GM12878 (cell line): ENCODE measurements at regions not wholly inside any gene's neighbourhood (a gene's known extent, or its start where the extent isn't known, plus 50 kb on each side); places are given as distances from the start of the nearest gene placed in this dataset.

Source experiments
- ATAC-seq: fragments of 200-7000 bp; cut with Tn5 transposase; 3 replicates; pipeline ENCODE4 v1.9.1; 2020; ENCODE audit warnings: mild to moderate bottlenecking, moderate library complexity
- BruUV-seq: library from RNA; stranded (reverse); fragments of 400-500 nt; replicated peaks from 2 replicates; lab custom pipeline; 2021; lab: Mats Ljungman, UMichigan
- CTCF ChIA-PET: fragments of 300-600 bp; sonication (Branson Sonifier 250); formaldehyde crosslinking; extraction: SDS; loops from one replicate; lab custom pipeline; 2021; ENCODE audit warnings: inconsistent platforms; lab: Yijun Ruan, JAX
- POLR2A ChIA-PET: fragments of 350-600 bp; formaldehyde crosslinking; extraction: SDS; loops from one replicate; lab custom pipeline; 2021; ENCODE audit warnings: inconsistent platforms; lab: Charles Lee
- RAD21 ChIA-PET: fragments of 300-600 bp; sonication (Branson Sonifier 250); formaldehyde crosslinking; loops from one replicate; lab custom pipeline; 2023; ENCODE audit warnings: antibody characterized with exemption; ENCODE audit not compliant: unreplicated experiment; lab: Charles Lee
- SMC1A ChIA-PET: fragments of 300-600 bp; sonication (Branson Sonifier 250); formaldehyde crosslinking; loops from one replicate; lab custom pipeline; 2023; ENCODE audit not compliant: unreplicated experiment, uncharacterized antibody; lab: Charles Lee
- DNase-seq: peaks from one replicate; pipeline ENCODE4 v3.0.0-alpha.2; 2011; ENCODE audit warnings: low read depth, low spot score
- FAIRE-seq: peaks from 3 replicates; lab custom pipeline; 2011; peaks lifted over from hg19 to GRCh38; lab: Jason Lieb, UNC
- H2AFZ ChIP-seq: 2 replicates; pipeline ENCODE4 v1.6.0; 2011; ENCODE audit warnings: low read depth, low read length, control low read depth; ENCODE audit not compliant: control insufficient read depth
- H3K27ac ChIP-seq: 2 replicates; pipeline ENCODE4 v1.5.1; 2011; ENCODE audit warnings: control low read depth; ENCODE audit not compliant: control insufficient read depth, insufficient read depth
- H3K27me3 ChIP-seq, 2 experiments: replicated peaks in 1 of 2; 2 replicates each; pipeline versions ENCODE4 v1.6.0 to v1.6.1; 2011; ENCODE audit warnings: low read length in 1 of 2; ENCODE audit not compliant: control insufficient read depth in 2 of 2, insufficient read depth in 2 of 2
- H3K36me3 ChIP-seq, 2 experiments: 2 replicates each; pipeline ENCODE4 v1.5.1; 2011; ENCODE audit warnings: low read length in 1 of 2; ENCODE audit not compliant: control insufficient read depth in 2 of 2, insufficient read depth in 2 of 2
- H3K4me1 ChIP-seq: 2 replicates; pipeline ENCODE4 v1.6.1; 2011; ENCODE audit warnings: mild to moderate bottlenecking, low read length, moderate library complexity, mixed read lengths; ENCODE audit not compliant: control insufficient read depth, insufficient read depth
- H3K4me2 ChIP-seq: 2 replicates; pipeline ENCODE4 v1.6.0; 2011; ENCODE audit warnings: control low read depth; ENCODE audit not compliant: control insufficient read depth, insufficient read depth
- H3K4me3 ChIP-seq: fragments of 200-600 bp; sonication (generic); 2 replicates; pipeline ENCODE4 v1.5.1; 2016
- H3K79me2 ChIP-seq: 2 replicates; pipeline ENCODE4 v1.6.0; 2011; ENCODE audit warnings: low read length; ENCODE audit not compliant: control insufficient read depth, insufficient read depth
- H3K9ac ChIP-seq: 2 replicates; pipeline ENCODE4 v1.8.0; 2011; ENCODE audit warnings: low read length, control low read depth, mixed read lengths; ENCODE audit not compliant: control insufficient read depth, insufficient read depth
- H3K9me3 ChIP-seq: replicated peaks from 3 replicates; pipeline ENCODE4 v1.5.1; 2011; ENCODE audit warnings: mild to moderate bottlenecking, low read length; ENCODE audit not compliant: control insufficient read depth, insufficient read depth
- H4K20me1 ChIP-seq: 2 replicates; pipeline ENCODE4 v1.6.0; 2011; ENCODE audit not compliant: control insufficient read depth, insufficient read depth
- CBFB ChIP-seq: IDR thresholded peaks from 2 replicates; pipeline ENCODE4 v1.6.1; 2016; ENCODE audit warnings: antibody characterized with exemption, low read depth
- CEBPB ChIP-seq, 2 experiments: fragments of 150-350 bp in 1 of 2; IDR thresholded peaks; 2 replicates each; pipeline ENCODE4 v1.6.1; 2012 to 2014; ENCODE audit warnings: low read depth in 2 of 2, low read length in 2 of 2, borderline replicate concordance in 1 of 2, inconsistent platforms in 1 of 2
- CREB1 ChIP-seq: IDR thresholded peaks from 2 replicates; pipeline ENCODE4 v1.6.1; 2012; ENCODE audit warnings: low read depth, mild to moderate bottlenecking, inconsistent platforms
- EP300 ChIP-seq, 2 experiments: fragments of 150-350 bp in 1 of 2; IDR thresholded peaks; 2 replicates each; pipeline ENCODE4 v1.6.1; 2011 to 2012; ENCODE audit warnings: low read depth in 2 of 2, low read length in 2 of 2, borderline replicate concordance in 1 of 2, improper control_type of control experiment in 1 of 2, inconsistent platforms in 1 of 2; ENCODE audit not compliant: control insufficient read depth in 1 of 2
- FOXK2 ChIP-seq: fragments of 450-650 bp; IDR thresholded peaks from 2 replicates; pipeline ENCODE4 v1.6.1; 2017; ENCODE audit warnings: mild to moderate bottlenecking, moderate library complexity
- HCFC1 ChIP-seq: fragments of 150-350 bp; IDR thresholded peaks from 2 replicates; pipeline ENCODE4 v1.6.1; 2014; ENCODE audit warnings: low read length
- JUNB ChIP-seq: IDR thresholded peaks from 2 replicates; pipeline ENCODE4 v1.6.1; 2016; ENCODE audit warnings: antibody characterized with exemption, mild to moderate bottlenecking
- NFIC ChIP-seq: IDR thresholded peaks from 2 replicates; pipeline ENCODE4 v1.6.1; 2012; ENCODE audit warnings: low read depth, mild to moderate bottlenecking, inconsistent platforms, low read length, moderate library complexity
- NFXL1 ChIP-seq: fragments of 450-650 bp; IDR thresholded peaks from 2 replicates; pipeline ENCODE4 v1.6.1; 2017; ENCODE audit warnings: antibody characterized with exemption, mild to moderate bottlenecking, borderline replicate concordance
- NFYB ChIP-seq: IDR thresholded peaks from 2 replicates; pipeline ENCODE4 v1.6.1; 2011; ENCODE audit warnings: low read depth, mild to moderate bottlenecking, low read length, improper control_type of control experiment, moderate library complexity; ENCODE audit not compliant: insufficient read depth
- POLR2A ChIP-seq: IDR thresholded peaks from 2 replicates; pipeline ENCODE4 v1.6.1; 2011; ENCODE audit warnings: low read depth, mild to moderate bottlenecking, low read length
- RFX5 ChIP-seq: IDR thresholded peaks from 2 replicates; pipeline ENCODE4 v1.6.1; 2011; ENCODE audit warnings: low read depth, low read length, improper control_type of control experiment
- SMAD5 ChIP-seq: IDR thresholded peaks from 2 replicates; pipeline ENCODE4 v1.6.1; 2016; ENCODE audit warnings: antibody characterized with exemption, low read depth
- STAT3 ChIP-seq: IDR thresholded peaks from 2 replicates; pipeline ENCODE4 v1.6.1; 2011; ENCODE audit warnings: low read depth, low read length, improper control_type of control experiment
- TARDBP ChIP-seq: IDR thresholded peaks from 2 replicates; pipeline ENCODE4 v1.6.1; 2016; ENCODE audit warnings: borderline replicate concordance
- TCF12 ChIP-seq: IDR thresholded peaks from 2 replicates; pipeline ENCODE4 v1.6.1; 2011; ENCODE audit warnings: low read depth, mild to moderate bottlenecking, low read length
- WGBS: methylation state at CpG from one replicate; pipeline ENCODE4 v1.1.6; 2016; ENCODE audit warnings: low lambda C conversion rate; ENCODE audit not compliant: insufficient replicate concordance, insufficient coverage; ENCODE audit errors: missing lambda C conversion rate; 5-methylcytosine and 5-hydroxymethylcytosine counted together
- in situ Hi-C: fragments of 300-500 bp; cut with MboI; formaldehyde crosslinking; loops from 9 replicates; pipeline ENCODE4 v1.14.3; 2018; ENCODE audit warnings: mixed read lengths
- intact Hi-C: fragments of 100-400 bp; cut with micrococcal nuclease; formaldehyde crosslinking; loops from one replicate; pipeline ENCODE4 v1.14.2; 2022; ENCODE audit not compliant: unreplicated experiment
- TF ChIP-seq, protein P1 (sequence below): fragments of 450-650 bp; IDR thresholded peaks from 2 replicates; pipeline ENCODE4 v1.6.1; 2016; ENCODE audit warnings: mild to moderate bottlenecking, moderate library complexity, borderline replicate concordance
- TF ChIP-seq, protein P2 (sequence below): fragments of 450-650 bp; IDR thresholded peaks from 2 replicates; pipeline ENCODE4 v1.6.1; 2017; ENCODE audit warnings: mild to moderate bottlenecking
- TF ChIP-seq, protein P3 (sequence below): fragments of 150-350 bp; IDR thresholded peaks from 2 replicates; pipeline ENCODE4 v1.6.1; 2014; ENCODE audit warnings: mild to moderate bottlenecking, low read depth, low read length

DNA sequence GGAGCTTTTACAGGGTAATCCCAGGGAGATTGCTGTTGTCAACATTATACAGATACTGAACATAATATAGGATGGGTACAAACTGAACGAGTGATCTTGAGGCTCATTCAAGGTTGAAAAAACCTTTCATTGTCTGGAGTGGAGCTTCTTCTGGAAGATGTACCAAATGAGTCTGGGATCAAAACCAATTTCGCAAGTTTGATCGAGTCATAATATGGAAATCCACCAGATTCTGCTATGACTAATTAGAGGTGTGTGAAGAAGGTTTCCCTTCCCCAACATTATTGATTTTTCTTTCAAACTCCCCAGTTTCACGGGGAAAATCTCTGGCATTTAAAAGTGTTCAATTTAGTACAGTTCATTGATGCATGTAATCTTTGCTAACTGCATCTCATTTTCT is 324.1 kb downstream of the ZFHX3 start (continued):
- TF ChIP-seq JUNB (no peak), CREB1 (no peak), RFX5 (no peak)
- TF ChIP-seq, protein P1, sequence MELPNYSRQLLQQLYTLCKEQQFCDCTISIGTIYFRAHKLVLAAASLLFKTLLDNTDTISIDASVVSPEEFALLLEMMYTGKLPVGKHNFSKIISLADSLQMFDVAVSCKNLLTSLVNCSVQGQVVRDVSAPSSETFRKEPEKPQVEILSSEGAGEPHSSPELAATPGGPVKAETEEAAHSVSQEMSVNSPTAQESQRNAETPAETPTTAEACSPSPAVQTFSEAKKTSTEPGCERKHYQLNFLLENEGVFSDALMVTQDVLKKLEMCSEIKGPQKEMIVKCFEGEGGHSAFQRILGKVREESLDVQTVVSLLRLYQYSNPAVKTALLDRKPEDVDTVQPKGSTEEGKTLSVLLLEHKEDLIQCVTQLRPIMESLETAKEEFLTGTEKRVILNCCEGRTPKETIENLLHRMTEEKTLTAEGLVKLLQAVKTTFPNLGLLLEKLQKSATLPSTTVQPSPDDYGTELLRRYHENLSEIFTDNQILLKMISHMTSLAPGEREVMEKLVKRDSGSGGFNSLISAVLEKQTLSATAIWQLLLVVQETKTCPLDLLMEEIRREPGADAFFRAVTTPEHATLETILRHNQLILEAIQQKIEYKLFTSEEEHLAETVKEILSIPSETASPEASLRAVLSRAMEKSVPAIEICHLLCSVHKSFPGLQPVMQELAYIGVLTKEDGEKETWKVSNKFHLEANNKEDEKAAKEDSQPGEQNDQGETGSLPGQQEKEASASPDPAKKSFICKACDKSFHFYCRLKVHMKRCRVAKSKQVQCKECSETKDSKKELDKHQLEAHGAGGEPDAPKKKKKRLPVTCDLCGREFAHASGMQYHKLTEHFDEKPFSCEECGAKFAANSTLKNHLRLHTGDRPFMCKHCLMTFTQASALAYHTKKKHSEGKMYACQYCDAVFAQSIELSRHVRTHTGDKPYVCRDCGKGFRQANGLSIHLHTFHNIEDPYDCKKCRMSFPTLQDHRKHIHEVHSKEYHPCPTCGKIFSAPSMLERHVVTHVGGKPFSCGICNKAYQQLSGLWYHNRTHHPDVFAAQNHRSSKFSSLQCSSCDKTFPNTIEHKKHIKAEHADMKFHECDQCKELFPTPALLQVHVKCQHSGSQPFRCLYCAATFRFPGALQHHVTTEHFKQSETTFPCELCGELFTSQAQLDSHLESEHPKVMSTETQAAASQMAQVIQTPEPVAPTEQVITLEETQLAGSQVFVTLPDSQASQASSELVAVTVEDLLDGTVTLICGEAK = no peak

DNA sequence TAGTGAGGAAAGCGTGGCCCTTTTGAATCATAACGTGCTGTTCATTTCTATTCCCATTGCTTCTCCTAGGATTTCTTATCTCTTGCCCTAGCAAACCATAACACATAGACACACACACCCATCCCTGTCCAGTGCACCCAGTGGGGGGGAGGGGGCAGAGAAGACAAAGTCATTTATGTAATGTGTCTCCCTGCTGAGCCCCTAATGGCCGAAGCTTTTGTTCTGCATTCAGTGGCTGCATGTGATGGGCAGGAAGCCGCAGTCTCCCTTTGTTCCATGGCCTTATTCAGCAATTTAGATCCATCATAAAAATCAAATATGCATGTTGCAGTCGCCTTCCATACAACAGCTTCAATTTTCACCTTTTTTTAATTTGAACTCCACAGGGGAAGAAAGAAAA is 325.4 kb downstream of the ZFHX3 start:
- Histone ChIP-seq H3K4me3 (no peak overlapping the region), H3K27ac (no peak overlapping the region), H4K20me1 (no peaks in the 10 kb centered on the region), H2AFZ (no peak overlapping the region), H3K36me3 (no peaks in the 10 kb centered on the region), H3K9ac (no peak overlapping the region), H3K79me2 (no peaks in the 10 kb centered on the region), H3K27me3 (no peaks in the 10 kb centered on the region), H3K4me1 (no peaks in the 10 kb centered on the region), H3K4me2 (no peak overlapping the region), H3K9me3 (no peaks in the 10 kb centered on the region)
- intact Hi-C loops = no loop called here
- 91% methylated on average over 5 of the region's 5 CpGs for WGBS
- RAD21 ChIA-PET = no interaction called here
- CTCF ChIA-PET = no interaction called here
- SMC1A ChIA-PET = interaction anchor here (1.0 kb wide), 1 partner anchor 13 kb away, joined by 3 read pairs; no protein-coding TSS in a partner anchor
- in situ Hi-C loops = no loop called here
- no peak for FAIRE-seq
- ATAC-seq = no peak
- POLR2A ChIA-PET = no interaction called here
- DNase-seq = no peak
- BruUV-seq = no TSS peak
- TF ChIP-seq NFIC (no peak), SMAD5 (no peak), FOXK2 (no peak), NFXL1 (no peak), CBFB (no peak), STAT3 (no peak), TCF12 (no peak), NFYB (no peak), CEBPB (IDR thresholded peaks at IDR 0.05; ENCODE audit: borderline replicate concordance in 1 of 2, low read depth in 2 of 2, low read length in 2 of 2) (no peak), EP300 (IDR thresholded peaks at IDR 0.05; ENCODE audit: borderline replicate concordance in 1 of 2, control insufficient read depth in 1 of 2, low read depth in 2 of 2, low read length in 2 of 2) (no peak), POLR2A (no peak), TARDBP (no peak), HCFC1 (no peak)
- TF ChIP-seq, protein P2, sequence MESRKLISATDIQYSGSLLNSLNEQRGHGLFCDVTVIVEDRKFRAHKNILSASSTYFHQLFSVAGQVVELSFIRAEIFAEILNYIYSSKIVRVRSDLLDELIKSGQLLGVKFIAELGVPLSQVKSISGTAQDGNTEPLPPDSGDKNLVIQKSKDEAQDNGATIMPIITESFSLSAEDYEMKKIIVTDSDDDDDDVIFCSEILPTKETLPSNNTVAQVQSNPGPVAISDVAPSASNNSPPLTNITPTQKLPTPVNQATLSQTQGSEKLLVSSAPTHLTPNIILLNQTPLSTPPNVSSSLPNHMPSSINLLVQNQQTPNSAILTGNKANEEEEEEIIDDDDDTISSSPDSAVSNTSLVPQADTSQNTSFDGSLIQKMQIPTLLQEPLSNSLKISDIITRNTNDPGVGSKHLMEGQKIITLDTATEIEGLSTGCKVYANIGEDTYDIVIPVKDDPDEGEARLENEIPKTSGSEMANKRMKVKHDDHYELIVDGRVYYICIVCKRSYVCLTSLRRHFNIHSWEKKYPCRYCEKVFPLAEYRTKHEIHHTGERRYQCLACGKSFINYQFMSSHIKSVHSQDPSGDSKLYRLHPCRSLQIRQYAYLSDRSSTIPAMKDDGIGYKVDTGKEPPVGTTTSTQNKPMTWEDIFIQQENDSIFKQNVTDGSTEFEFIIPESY = no peak
- TF ChIP-seq, protein P3, sequence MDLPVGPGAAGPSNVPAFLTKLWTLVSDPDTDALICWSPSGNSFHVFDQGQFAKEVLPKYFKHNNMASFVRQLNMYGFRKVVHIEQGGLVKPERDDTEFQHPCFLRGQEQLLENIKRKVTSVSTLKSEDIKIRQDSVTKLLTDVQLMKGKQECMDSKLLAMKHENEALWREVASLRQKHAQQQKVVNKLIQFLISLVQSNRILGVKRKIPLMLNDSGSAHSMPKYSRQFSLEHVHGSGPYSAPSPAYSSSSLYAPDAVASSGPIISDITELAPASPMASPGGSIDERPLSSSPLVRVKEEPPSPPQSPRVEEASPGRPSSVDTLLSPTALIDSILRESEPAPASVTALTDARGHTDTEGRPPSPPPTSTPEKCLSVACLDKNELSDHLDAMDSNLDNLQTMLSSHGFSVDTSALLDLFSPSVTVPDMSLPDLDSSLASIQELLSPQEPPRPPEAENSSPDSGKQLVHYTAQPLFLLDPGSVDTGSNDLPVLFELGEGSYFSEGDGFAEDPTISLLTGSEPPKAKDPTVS = no peak
